ENCODE measurements at regions not wholly inside any gene's neighbourhood (a gene's known extent, or its start where the extent isn't known, plus 50 kb on each side); places are given as distances from the start of the nearest gene placed in this dataset.

DNA sequence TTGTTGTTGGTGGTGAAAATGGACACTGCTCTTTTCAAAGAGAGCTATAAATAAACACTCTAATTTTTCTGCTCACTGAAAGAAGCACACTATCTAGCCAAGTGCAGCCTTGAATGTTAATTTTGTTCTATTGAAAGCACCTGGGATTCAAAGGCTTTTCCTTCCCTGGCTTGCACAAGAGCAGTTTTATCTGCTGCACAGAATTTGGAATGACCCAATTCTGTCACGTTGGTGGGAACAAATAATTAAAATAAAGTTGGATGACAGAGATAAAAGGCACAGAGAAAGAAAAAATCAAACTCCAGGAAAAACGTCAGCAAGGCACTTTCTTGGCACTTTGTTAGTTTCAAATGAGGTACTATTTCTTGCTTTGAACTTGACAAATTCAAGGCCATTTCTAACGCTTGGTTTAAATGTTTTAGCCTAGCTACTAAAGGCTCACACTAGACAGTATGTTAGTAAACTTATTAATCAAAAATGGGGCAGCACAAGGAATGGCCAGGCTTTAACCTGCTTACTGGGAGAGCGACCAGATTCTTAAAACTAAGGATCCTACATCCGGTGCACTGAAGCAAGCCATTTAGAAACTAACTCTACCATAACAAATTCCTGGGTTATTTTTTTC is 145.5 kb upstream of the ARG1 start:
- peaks cover 0 to 3% (median 0%) of the 10 kb centered on the region in 3 donors for H3K9me3 ChIP-seq (ENCODE audit: control insufficient read depth in 2 of 3, insufficient read depth in 1 of 3, low read length in 3 of 3)
- intact Hi-C loops (cut with DNase I) = no loop called here
- H3K27me3 ChIP-seq (ENCODE audit: control insufficient read depth, insufficient read depth, low read length) = no peaks in the 10 kb centered on the region
- DNase-seq (no peak), FAIRE-seq (no peak)
- H3K27ac ChIP-seq (ENCODE audit: low read depth in 2 of 2, low read length in 2 of 2) = no peak overlapping the region
- no peaks in the 10 kb centered on the region for H3K36me3 ChIP-seq (ENCODE audit: control insufficient read depth in 2 of 3, insufficient read depth in 3 of 3, low read length in 3 of 3)
- no peaks in the 10 kb centered on the region for H3K4me1 ChIP-seq (ENCODE audit: control insufficient read depth in 2 of 3, insufficient read depth in 2 of 3, low read depth in 1 of 3, low read length in 3 of 3)
- TF ChIP-seq, protein P1, sequence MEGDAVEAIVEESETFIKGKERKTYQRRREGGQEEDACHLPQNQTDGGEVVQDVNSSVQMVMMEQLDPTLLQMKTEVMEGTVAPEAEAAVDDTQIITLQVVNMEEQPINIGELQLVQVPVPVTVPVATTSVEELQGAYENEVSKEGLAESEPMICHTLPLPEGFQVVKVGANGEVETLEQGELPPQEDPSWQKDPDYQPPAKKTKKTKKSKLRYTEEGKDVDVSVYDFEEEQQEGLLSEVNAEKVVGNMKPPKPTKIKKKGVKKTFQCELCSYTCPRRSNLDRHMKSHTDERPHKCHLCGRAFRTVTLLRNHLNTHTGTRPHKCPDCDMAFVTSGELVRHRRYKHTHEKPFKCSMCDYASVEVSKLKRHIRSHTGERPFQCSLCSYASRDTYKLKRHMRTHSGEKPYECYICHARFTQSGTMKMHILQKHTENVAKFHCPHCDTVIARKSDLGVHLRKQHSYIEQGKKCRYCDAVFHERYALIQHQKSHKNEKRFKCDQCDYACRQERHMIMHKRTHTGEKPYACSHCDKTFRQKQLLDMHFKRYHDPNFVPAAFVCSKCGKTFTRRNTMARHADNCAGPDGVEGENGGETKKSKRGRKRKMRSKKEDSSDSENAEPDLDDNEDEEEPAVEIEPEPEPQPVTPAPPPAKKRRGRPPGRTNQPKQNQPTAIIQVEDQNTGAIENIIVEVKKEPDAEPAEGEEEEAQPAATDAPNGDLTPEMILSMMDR (IDR thresholded peaks at IDR 0.05; ENCODE audit: borderline replicate concordance, extremely low read depth, insufficient read depth) = no peak
- H3K4me3 ChIP-seq (ENCODE audit: low read length in 3 of 3) = no peak overlapping the region
- H3K9ac ChIP-seq (ENCODE audit: low read length in 3 of 3) = no peak overlapping the region

DNA sequence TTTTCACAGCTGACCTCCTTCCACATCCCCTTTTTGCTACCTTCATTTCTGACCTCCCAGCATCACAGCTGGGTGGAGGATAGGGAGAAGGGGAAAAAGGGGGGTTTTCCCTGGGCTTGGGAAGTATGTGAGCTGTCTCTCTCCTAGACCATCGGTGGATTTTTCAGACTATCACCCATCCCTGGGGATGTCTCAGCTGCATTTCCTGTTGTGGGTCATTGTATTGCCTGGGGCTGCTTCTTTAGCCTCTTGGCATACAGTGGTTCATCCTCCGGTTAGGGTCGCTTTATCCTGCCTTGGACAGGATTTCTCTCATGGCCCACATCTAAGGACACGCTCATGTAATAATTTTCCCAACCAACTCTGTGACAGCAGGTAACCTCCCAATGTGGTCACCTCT is 142.5 kb upstream of the ARG1 start:
- Histone ChIP-seq H3K9ac (ENCODE audit: low read length in 3 of 3) (no peak overlapping the region), H3K4me3 (ENCODE audit: low read length in 3 of 3) (no peak overlapping the region), H3K4me1 (ENCODE audit: control insufficient read depth in 2 of 3, insufficient read depth in 2 of 3, low read depth in 1 of 3, low read length in 3 of 3) (no peaks in the 10 kb centered on the region), H3K9me3 (ENCODE audit: control insufficient read depth in 2 of 3, insufficient read depth in 1 of 3, low read length in 3 of 3) (peaks cover 0 to 3% (median 0%) of the 10 kb centered on the region in 3 donors), H3K36me3 (ENCODE audit: control insufficient read depth in 2 of 3, insufficient read depth in 3 of 3, low read length in 3 of 3) (no peaks in the 10 kb centered on the region), H3K27ac (ENCODE audit: low read depth in 2 of 2, low read length in 2 of 2) (no peak overlapping the region), H3K27me3 (ENCODE audit: control insufficient read depth, insufficient read depth, low read length) (no peaks in the 10 kb centered on the region)
- TF ChIP-seq, protein P1 (IDR thresholded peaks at IDR 0.05; ENCODE audit: borderline replicate concordance, extremely low read depth, insufficient read depth) = no peak
- intact Hi-C loops (cut with DNase I) = no loop called here
- DNase-seq (no peak), FAIRE-seq (no peak)

DNA sequence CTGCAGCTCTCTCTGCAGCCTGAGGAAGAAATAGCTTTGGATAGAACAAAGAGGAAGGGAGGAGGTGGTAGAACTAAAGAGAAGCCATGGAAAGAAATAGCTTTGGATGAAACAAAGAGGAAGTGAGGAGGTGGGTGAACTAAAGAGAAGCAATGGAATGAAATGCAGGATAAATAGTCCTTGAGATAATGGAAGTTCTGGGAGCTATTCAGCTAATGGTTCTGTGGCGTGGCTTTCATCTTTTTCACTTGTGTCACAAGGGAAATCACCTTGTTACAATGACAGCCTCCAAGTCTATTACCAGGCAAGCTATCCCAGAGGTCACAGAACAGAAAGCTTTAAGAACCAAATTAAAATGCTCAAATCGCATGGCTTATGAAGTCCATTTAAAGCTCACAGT is 141.3 kb upstream of the ARG1 start:
- H3K36me3 ChIP-seq (ENCODE audit: control insufficient read depth in 2 of 3, insufficient read depth in 3 of 3, low read length in 3 of 3) = no peaks in the 10 kb centered on the region
- H3K9ac ChIP-seq (ENCODE audit: low read length in 3 of 3) = no peak overlapping the region
- no peaks in the 10 kb centered on the region for H3K4me1 ChIP-seq (ENCODE audit: control insufficient read depth in 2 of 3, insufficient read depth in 2 of 3, low read depth in 1 of 3, low read length in 3 of 3)
- no peaks in the 10 kb centered on the region for H3K27me3 ChIP-seq (ENCODE audit: control insufficient read depth, insufficient read depth, low read length)
- no peak for FAIRE-seq
- intact Hi-C loops (cut with DNase I) = no loop called here
- H3K27ac ChIP-seq (ENCODE audit: low read depth in 2 of 2, low read length in 2 of 2) = no peak overlapping the region
- no peak overlapping the region for H3K4me3 ChIP-seq (ENCODE audit: low read length in 3 of 3)
- no peak for DNase-seq
- TF ChIP-seq, protein P1 (IDR thresholded peaks at IDR 0.05; ENCODE audit: borderline replicate concordance, extremely low read depth, insufficient read depth) = no peak
- H3K9me3 ChIP-seq (ENCODE audit: control insufficient read depth in 2 of 3, insufficient read depth in 1 of 3, low read length in 3 of 3) = peaks cover 0 to 4% (median 3%) of the 10 kb centered on the region in 3 donors

DNA sequence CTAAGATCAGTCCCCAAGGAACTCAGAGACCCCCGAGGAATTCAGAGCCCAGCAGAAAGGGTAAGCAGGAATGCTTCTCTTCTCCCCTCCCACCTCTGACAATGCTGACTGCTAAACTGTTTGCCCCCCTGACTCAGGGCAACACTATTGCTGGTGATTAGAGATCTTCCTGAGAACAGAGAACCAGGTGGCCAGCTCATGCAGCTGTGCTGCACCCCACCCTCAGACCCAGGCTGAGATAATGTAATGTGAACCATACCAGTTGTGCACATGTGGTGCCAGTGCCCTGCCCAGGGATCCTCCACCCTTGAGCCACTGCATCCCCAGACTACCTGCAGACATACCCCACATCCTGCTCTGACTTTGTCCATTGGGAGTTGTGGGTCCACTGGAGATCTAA is 139.1 kb upstream of the ARG1 start:
- TF ChIP-seq, protein P1 (IDR thresholded peaks at IDR 0.05; ENCODE audit: borderline replicate concordance, extremely low read depth, insufficient read depth) = no peak
- no peaks in the 10 kb centered on the region for H3K4me1 ChIP-seq (ENCODE audit: control insufficient read depth in 2 of 3, insufficient read depth in 2 of 3, low read depth in 1 of 3, low read length in 3 of 3)
- no peak overlapping the region for H3K9ac ChIP-seq (ENCODE audit: low read length in 3 of 3)
- H3K9me3 ChIP-seq (ENCODE audit: control insufficient read depth in 2 of 3, insufficient read depth in 1 of 3, low read length in 3 of 3) = peaks cover 0 to 4% (median 2%) of the 10 kb centered on the region in 3 donors
- no peaks in the 10 kb centered on the region for H3K27me3 ChIP-seq (ENCODE audit: control insufficient read depth, insufficient read depth, low read length)
- H3K27ac ChIP-seq (ENCODE audit: low read depth in 2 of 2, low read length in 2 of 2) = no peak overlapping the region
- FAIRE-seq = no peak
- no peaks in the 10 kb centered on the region for H3K36me3 ChIP-seq (ENCODE audit: control insufficient read depth in 2 of 3, insufficient read depth in 3 of 3, low read length in 3 of 3)
- DNase-seq = no peak
- intact Hi-C loops (cut with DNase I) = no loop called here
- H3K4me3 ChIP-seq (ENCODE audit: low read length in 3 of 3) = no peak overlapping the region
